SK-N-SH treated with all-trans-retinoic acid at 6 μM for 48 hours (cell line): ENCODE measurements at regions not wholly inside any gene's neighbourhood (a gene's known extent, or its start where the extent isn't known, plus 50 kb on each side); places are given as distances from the start of the nearest gene placed in this dataset.

ENCODE experiments used
- BACH2 ChIP-seq: fragments of 250-450 bp; sonication (Bioruptor Pico); IDR thresholded peaks from 2 replicates; pipeline ENCODE4 v1.9.0; 2021; ENCODE audit warnings: mild to moderate bottlenecking, borderline replicate concordance
- OSR1 ChIP-seq: fragments of 250-450 bp; sonication (Bioruptor Pico); IDR thresholded peaks from 2 replicates; pipeline ENCODE4 v1.8.0; 2022; ENCODE audit warnings: moderate library complexity, mild to moderate bottlenecking, inconsistent platforms
- PPARA ChIP-seq: fragments of 250-450 bp; sonication (Bioruptor Pico); IDR thresholded peaks from 2 replicates; pipeline ENCODE4 v1.5.0; 2020; ENCODE audit warnings: mild to moderate bottlenecking, borderline replicate concordance
- RARB ChIP-seq: fragments of 250-450 bp; sonication (Bioruptor Pico); IDR thresholded peaks from 2 replicates; pipeline ENCODE4 v1.8.0; 2021; ENCODE audit warnings: mild to moderate bottlenecking, moderate library complexity

DNA sequence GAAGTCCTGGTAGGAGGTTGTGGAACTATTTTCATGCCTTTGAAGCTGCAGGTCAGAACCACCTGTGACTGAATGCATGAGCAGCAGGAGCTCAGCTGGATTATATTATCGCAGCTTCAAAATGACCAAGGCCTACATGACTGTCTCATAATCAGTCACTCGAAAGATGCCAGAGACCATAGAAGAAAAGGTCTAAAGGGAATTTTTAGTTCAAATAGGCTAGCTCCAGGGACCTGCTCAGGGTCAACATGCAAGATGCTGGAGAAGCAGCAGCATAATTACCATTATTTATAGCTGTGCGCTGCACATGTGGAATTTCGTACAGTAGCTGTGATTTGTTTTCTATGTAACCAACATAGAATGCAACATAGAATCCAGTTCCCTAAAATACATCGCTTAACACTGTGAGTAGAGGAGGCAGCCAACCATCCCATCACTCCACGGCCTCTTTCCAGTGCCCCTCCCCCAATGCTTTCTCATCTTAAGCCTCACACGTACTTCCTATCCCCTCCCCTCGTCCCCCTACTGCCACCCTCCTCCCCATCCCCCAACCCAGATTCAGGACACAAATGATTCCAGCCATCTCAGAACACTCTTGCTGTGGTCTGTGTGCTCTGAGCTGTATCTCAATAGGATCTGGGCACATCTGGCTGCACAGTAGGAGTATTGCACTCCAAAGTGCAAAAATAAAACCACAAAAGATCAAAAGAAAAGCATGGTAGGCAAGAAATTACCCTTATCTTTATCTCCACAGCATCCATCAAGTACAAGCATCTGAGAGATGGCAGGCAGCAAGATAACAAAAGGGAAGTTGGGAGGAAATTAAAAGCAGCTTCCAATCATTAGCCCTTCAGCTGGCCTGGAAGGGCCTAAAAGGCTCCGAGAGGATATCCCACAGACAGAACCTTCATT, 352.8 kb upstream of the SEMA6D start:
- no peak for TF ChIP-seq OSR1 (CRISPR knock-in tag)
- TF ChIP-seq BACH2 (CRISPR knock-in tag), result no peak
- no peak for TF ChIP-seq RARB
- TF ChIP-seq PPARA (CRISPR knock-in tag), result no peak
